ENCODE measurements at regions not wholly inside any gene's neighbourhood (a gene's known extent, or its start where the extent isn't known, plus 50 kb on each side); places are given as distances from the start of the nearest gene placed in this dataset.

- H3K27me3 ChIP-seq (ENCODE audit: control insufficient read depth, insufficient read depth, low read length): no peaks in the 10 kb centered on the region
- POLR2A ChIA-PET: no interaction called here
- CTCF ChIA-PET: no interaction called here
- DNase-seq (ENCODE audit: low read depth): no peak
- H3K4me3 ChIP-seq (ENCODE audit: low read depth, low read length): no peak overlapping the region
- no peak for TF ChIP-seq CTCF (IDR thresholded peaks at IDR 0.05; ENCODE audit: insufficient read depth, low read depth, low read length)
- H3K36me3 ChIP-seq (ENCODE audit: control insufficient read depth, insufficient read depth, low read length): no peaks in the 10 kb centered on the region
These were observed 253.4 kb downstream of the C12orf50 start for GRCh38 chr12:87775784-87776183.

- Histone ChIP-seq H3K27me3 (ENCODE audit: control insufficient read depth, insufficient read depth, low read length) (no peaks in the 10 kb centered on the region), H3K36me3 (ENCODE audit: control insufficient read depth, insufficient read depth, low read length) (no peaks in the 10 kb centered on the region), H3K4me3 (ENCODE audit: low read depth, low read length) (no peak overlapping the region)
- no peak for TF ChIP-seq CTCF (IDR thresholded peaks at IDR 0.05; ENCODE audit: insufficient read depth, low read depth, low read length)
- POLR2A ChIA-PET: no interaction called here
- CTCF ChIA-PET: no interaction called here
- no peak for DNase-seq (ENCODE audit: low read depth)
These were observed 254.2 kb downstream of the C12orf50 start for GRCh38 chr12:87775051-87775450.

- H3K4me3 ChIP-seq (ENCODE audit: low read depth, low read length): no peak overlapping the region
- H3K27me3 ChIP-seq (ENCODE audit: control insufficient read depth, insufficient read depth, low read length): no peaks in the 10 kb centered on the region
- no peaks in the 10 kb centered on the region for H3K36me3 ChIP-seq (ENCODE audit: control insufficient read depth, insufficient read depth, low read length)
- no peak for TF ChIP-seq CTCF (IDR thresholded peaks at IDR 0.05; ENCODE audit: insufficient read depth, low read depth, low read length)
- POLR2A ChIA-PET: no interaction called here
- CTCF ChIA-PET: interaction anchor here (1.1 kb wide), 1 partner anchor 10 kb away, joined by 3 read pairs; no protein-coding TSS in a partner anchor
- DNase-seq (ENCODE audit: low read depth): no peak
These were observed 256.8 kb downstream of the C12orf50 start for GRCh38 chr12:87772401-87772800.

- DNase-seq (ENCODE audit: low read depth): no peak
- CTCF ChIA-PET: no interaction called here
- no peak for TF ChIP-seq CTCF (IDR thresholded peaks at IDR 0.05; ENCODE audit: insufficient read depth, low read depth, low read length)
- Histone ChIP-seq H3K27me3 (ENCODE audit: control insufficient read depth, insufficient read depth, low read length) (no peaks in the 10 kb centered on the region), H3K36me3 (ENCODE audit: control insufficient read depth, insufficient read depth, low read length) (no peaks in the 10 kb centered on the region), H3K4me3 (ENCODE audit: low read depth, low read length) (no peak overlapping the region)
- POLR2A ChIA-PET: no interaction called here
These were observed 260.5 kb downstream of the C12orf50 start for GRCh38 chr12:87768501-87769287.

- Histone ChIP-seq H3K36me3 (ENCODE audit: control insufficient read depth, insufficient read depth, low read length) (no peaks in the 10 kb centered on the region), H3K4me3 (ENCODE audit: low read depth, low read length) (no peak overlapping the region), H3K27me3 (ENCODE audit: control insufficient read depth, insufficient read depth, low read length) (no peaks in the 10 kb centered on the region)
- no peak for DNase-seq (ENCODE audit: low read depth)
- no peak for TF ChIP-seq CTCF (IDR thresholded peaks at IDR 0.05; ENCODE audit: insufficient read depth, low read depth, low read length)
- ChIA-PET POLR2A (no interaction called here), CTCF (no interaction called here)
These were observed 263.2 kb downstream of the C12orf50 start for GRCh38 chr12:87766044-87766443.
